ENCODE measurements at regions not wholly inside any gene's neighbourhood (a gene's known extent, or its start where the extent isn't known, plus 50 kb on each side); places are given as distances from the start of the nearest gene placed in this dataset.

GRCh38 chr3:34020170-34020569 lies 221.7 kb downstream of the PDCD6IP start:
- no peak for DNase-seq (ENCODE audit: extremely low read depth, insufficient read length)
- TF ChIP-seq, protein P1, sequence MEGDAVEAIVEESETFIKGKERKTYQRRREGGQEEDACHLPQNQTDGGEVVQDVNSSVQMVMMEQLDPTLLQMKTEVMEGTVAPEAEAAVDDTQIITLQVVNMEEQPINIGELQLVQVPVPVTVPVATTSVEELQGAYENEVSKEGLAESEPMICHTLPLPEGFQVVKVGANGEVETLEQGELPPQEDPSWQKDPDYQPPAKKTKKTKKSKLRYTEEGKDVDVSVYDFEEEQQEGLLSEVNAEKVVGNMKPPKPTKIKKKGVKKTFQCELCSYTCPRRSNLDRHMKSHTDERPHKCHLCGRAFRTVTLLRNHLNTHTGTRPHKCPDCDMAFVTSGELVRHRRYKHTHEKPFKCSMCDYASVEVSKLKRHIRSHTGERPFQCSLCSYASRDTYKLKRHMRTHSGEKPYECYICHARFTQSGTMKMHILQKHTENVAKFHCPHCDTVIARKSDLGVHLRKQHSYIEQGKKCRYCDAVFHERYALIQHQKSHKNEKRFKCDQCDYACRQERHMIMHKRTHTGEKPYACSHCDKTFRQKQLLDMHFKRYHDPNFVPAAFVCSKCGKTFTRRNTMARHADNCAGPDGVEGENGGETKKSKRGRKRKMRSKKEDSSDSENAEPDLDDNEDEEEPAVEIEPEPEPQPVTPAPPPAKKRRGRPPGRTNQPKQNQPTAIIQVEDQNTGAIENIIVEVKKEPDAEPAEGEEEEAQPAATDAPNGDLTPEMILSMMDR (IDR thresholded peaks at IDR 0.05; ENCODE audit: insufficient read depth, low read length, poor library complexity, severe bottlenecking) = no peak
- Histone ChIP-seq H3K27me3 (replicated peaks; ENCODE audit: control insufficient read depth, insufficient read depth, low read length) (no peaks in the 10 kb centered on the region), H3K36me3 (ENCODE audit: control insufficient read depth, insufficient read depth, low read length) (no peaks in the 10 kb centered on the region), H3K4me3 (replicated peaks; ENCODE audit: low read depth, low read length) (no peak overlapping the region)

GRCh38 chr3:34020726-34021680 lies 222.6 kb downstream of the PDCD6IP start:
- no peak overlapping the region for H3K4me3 ChIP-seq (replicated peaks; ENCODE audit: low read depth, low read length)
- H3K27me3 ChIP-seq (replicated peaks; ENCODE audit: control insufficient read depth, insufficient read depth, low read length) = no peaks in the 10 kb centered on the region
- no peaks in the 10 kb centered on the region for H3K36me3 ChIP-seq (ENCODE audit: control insufficient read depth, insufficient read depth, low read length)
- no peak for DNase-seq (ENCODE audit: extremely low read depth, insufficient read length)
- TF ChIP-seq, protein P1 (IDR thresholded peaks at IDR 0.05; ENCODE audit: insufficient read depth, low read length, poor library complexity, severe bottlenecking) = no peak

DNA sequence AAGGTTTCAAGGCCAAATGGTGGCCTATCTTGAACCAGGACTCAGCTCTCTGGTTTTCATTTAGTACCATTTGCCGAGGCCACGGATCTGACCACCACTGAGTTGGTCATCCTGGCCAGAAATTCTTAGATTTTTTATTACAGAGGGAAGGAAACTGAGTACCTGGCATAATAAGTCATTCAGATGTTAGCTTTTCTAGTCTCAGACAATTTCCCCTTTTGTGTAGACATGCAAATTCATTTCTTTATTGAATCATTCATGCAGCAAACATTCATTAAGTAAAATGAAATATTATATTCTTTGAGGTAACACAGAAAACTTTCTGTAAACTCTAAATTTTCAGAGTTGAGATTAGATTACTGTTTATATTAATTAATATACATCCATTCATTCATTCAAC lies 223.7 kb downstream of the PDCD6IP start:
- Histone ChIP-seq H3K36me3 (ENCODE audit: control insufficient read depth, insufficient read depth, low read length) (no peaks in the 10 kb centered on the region), H3K4me3 (replicated peaks; ENCODE audit: low read depth, low read length) (no peak overlapping the region), H3K27me3 (replicated peaks; ENCODE audit: control insufficient read depth, insufficient read depth, low read length) (no peaks in the 10 kb centered on the region)
- no peak for DNase-seq (ENCODE audit: extremely low read depth, insufficient read length)
- TF ChIP-seq, protein P1 (IDR thresholded peaks at IDR 0.05; ENCODE audit: insufficient read depth, low read length, poor library complexity, severe bottlenecking) = no peak

- no peaks in the 10 kb centered on the region for H3K36me3 ChIP-seq (ENCODE audit: control insufficient read depth, insufficient read depth, low read length)
- no peaks in the 10 kb centered on the region for H3K27me3 ChIP-seq (replicated peaks; ENCODE audit: control insufficient read depth, insufficient read depth, low read length)
- DNase-seq (ENCODE audit: extremely low read depth, insufficient read length) = no peak
- H3K4me3 ChIP-seq (replicated peaks; ENCODE audit: low read depth, low read length) = no peak overlapping the region
- TF ChIP-seq, protein P1 (IDR thresholded peaks at IDR 0.05; ENCODE audit: insufficient read depth, low read length, poor library complexity, severe bottlenecking) = no peak
These were observed 226.2 kb downstream of the PDCD6IP start for GRCh38 chr3:34024447-34025240.

- Histone ChIP-seq H3K36me3 (ENCODE audit: control insufficient read depth, insufficient read depth, low read length) (no peaks in the 10 kb centered on the region), H3K4me3 (replicated peaks; ENCODE audit: low read depth, low read length) (no peak overlapping the region)
These were observed 235.4 kb downstream of the PDCD6IP start for GRCh38 chr3:34033839-34034238.

More at GRCh38 chr3:34033839-34034238, 235.4 kb downstream of the PDCD6IP start:
- TF ChIP-seq, protein P1 (IDR thresholded peaks at IDR 0.05; ENCODE audit: insufficient read depth, low read length, poor library complexity, severe bottlenecking) = no peak
- DNase-seq (ENCODE audit: extremely low read depth, insufficient read length) = no peak
- no peaks in the 10 kb centered on the region for H3K27me3 ChIP-seq (replicated peaks; ENCODE audit: control insufficient read depth, insufficient read depth, low read length)

Measured in GM06990 (cell line).